ENCODE measurements at regions not wholly inside any gene's neighbourhood (a gene's known extent, or its start where the extent isn't known, plus 50 kb on each side); places are given as distances from the start of the nearest gene placed in this dataset.

GRCh38 chr7:109073543-109073942 is 503.9 kb downstream of the DNAJB9 start:
- no peak overlapping the region for H3K4me3 ChIP-seq (ENCODE audit: control insufficient read depth, low read depth, low read length)
- TF ChIP-seq, protein P1, sequence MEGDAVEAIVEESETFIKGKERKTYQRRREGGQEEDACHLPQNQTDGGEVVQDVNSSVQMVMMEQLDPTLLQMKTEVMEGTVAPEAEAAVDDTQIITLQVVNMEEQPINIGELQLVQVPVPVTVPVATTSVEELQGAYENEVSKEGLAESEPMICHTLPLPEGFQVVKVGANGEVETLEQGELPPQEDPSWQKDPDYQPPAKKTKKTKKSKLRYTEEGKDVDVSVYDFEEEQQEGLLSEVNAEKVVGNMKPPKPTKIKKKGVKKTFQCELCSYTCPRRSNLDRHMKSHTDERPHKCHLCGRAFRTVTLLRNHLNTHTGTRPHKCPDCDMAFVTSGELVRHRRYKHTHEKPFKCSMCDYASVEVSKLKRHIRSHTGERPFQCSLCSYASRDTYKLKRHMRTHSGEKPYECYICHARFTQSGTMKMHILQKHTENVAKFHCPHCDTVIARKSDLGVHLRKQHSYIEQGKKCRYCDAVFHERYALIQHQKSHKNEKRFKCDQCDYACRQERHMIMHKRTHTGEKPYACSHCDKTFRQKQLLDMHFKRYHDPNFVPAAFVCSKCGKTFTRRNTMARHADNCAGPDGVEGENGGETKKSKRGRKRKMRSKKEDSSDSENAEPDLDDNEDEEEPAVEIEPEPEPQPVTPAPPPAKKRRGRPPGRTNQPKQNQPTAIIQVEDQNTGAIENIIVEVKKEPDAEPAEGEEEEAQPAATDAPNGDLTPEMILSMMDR (IDR thresholded peaks at IDR 0.05; ENCODE audit: control insufficient read depth, insufficient read depth, low read depth, low read length, missing control alignments), result no peak
- DNase-seq (ENCODE audit: low read depth), result no peak

GRCh38 chr7:109076396-109076972 is 506.8 kb downstream of the DNAJB9 start:
- TF ChIP-seq, protein P1 (IDR thresholded peaks at IDR 0.05; ENCODE audit: control insufficient read depth, insufficient read depth, low read depth, low read length, missing control alignments), result no peak

GRCh38 chr7:109091042-109091441 is 521.4 kb downstream of the DNAJB9 start:
- TF ChIP-seq, protein P1 (IDR thresholded peaks at IDR 0.05; ENCODE audit: control insufficient read depth, insufficient read depth, low read depth, low read length, missing control alignments), result no peak

More at GRCh38 chr7:109076396-109076972, 506.8 kb downstream of the DNAJB9 start:
- DNase-seq (ENCODE audit: low read depth), result no peak
- no peak overlapping the region for H3K4me3 ChIP-seq (ENCODE audit: control insufficient read depth, low read depth, low read length)

GRCh38 chr7:109092268-109092667 is 522.6 kb downstream of the DNAJB9 start:
- H3K4me3 ChIP-seq (ENCODE audit: control insufficient read depth, low read depth, low read length), result no peak overlapping the region
- no peak for DNase-seq (ENCODE audit: low read depth)
- TF ChIP-seq, protein P1 (IDR thresholded peaks at IDR 0.05; ENCODE audit: control insufficient read depth, insufficient read depth, low read depth, low read length, missing control alignments), result no peak

More at GRCh38 chr7:109091042-109091441, 521.4 kb downstream of the DNAJB9 start:
- H3K4me3 ChIP-seq (ENCODE audit: control insufficient read depth, low read depth, low read length), result no peak overlapping the region
- no peak for DNase-seq (ENCODE audit: low read depth)

DNA sequence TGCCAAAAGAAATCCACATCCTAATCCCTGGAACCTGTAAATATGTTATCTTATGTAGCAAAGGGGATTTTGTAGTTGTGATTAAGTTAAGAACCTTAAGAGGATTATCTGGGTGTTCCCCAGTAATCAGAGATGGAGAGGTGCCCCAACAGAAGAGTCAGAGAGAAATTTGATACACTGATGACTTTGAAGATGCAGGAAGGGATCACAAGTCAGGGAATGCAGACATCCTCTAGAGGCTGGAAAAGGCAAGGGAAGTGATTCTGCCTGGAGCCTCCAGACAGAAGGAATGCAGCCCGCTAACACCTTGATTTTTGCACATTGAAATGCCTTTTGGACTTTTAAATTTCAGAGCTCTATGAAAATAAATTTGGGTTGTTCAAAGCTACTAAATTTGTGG is 531.7 kb downstream of the DNAJB9 start:
- H3K4me3 ChIP-seq (ENCODE audit: control insufficient read depth, low read depth, low read length), result no peak overlapping the region
- TF ChIP-seq, protein P1 (IDR thresholded peaks at IDR 0.05; ENCODE audit: control insufficient read depth, insufficient read depth, low read depth, low read length, missing control alignments), result no peak
- no peak for DNase-seq (ENCODE audit: low read depth)

GRCh38 chr7:109109558-109109957 is 539.9 kb downstream of the DNAJB9 start:
- no peak overlapping the region for H3K4me3 ChIP-seq (ENCODE audit: control insufficient read depth, low read depth, low read length)
- TF ChIP-seq, protein P1 (IDR thresholded peaks at IDR 0.05; ENCODE audit: control insufficient read depth, insufficient read depth, low read depth, low read length, missing control alignments), result no peak
- no peak for DNase-seq (ENCODE audit: low read depth)

Measured in AG09309 (cell line).